ENCODE measurements at regions not wholly inside any gene's neighbourhood (a gene's known extent, or its start where the extent isn't known, plus 50 kb on each side); places are given as distances from the start of the nearest gene placed in this dataset.
"Not testable (repeated sequence)": the region's sequence is repeated elsewhere in the genome, so short reads cannot be mapped to it uniquely, and the experiment has no call there.

DNA sequence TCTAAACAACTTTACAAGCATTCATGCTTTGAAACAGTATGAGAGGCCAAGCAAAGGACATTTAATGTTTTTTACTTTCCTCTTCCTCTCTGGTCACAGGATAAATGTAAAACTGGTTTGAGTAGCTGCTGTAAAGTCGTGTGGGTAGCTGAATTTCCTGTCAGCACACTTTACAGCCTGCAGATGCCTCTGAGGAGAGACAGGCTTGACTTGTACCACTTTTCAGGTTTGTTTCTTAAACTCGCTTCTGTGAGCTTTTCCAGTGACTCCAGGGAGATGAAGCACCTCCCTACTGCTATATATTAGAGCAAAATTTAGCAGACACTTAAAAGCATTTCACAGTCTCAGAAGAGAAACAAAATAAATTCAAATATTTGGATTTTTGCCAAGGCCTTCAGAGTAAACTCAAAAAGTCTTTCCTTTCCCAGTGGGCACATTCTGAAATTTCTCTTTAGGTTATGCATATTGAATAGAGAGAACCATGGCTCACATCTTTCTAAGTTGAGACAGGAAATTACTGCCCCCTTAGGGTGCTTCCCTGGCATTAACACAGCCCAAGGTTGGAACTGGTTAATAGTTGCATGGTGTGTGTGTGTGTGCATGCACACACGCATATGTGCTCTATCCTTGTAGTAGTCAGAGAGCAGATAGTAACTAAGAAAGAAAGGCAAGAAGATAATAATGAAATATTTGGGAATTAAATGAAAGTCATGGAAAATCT, 557.3 kb upstream of the MIS18BP1 start:
- Mint-ChIP-seq H3K36me3 (ENCODE audit: insufficient read depth, unreplicated experiment) (no peaks in the 10 kb centered on the region), H3K4me3 (ENCODE audit: low read depth, unreplicated experiment) (no peak overlapping the region), H3K4me1 (ENCODE audit: low read depth, unreplicated experiment) (no peaks in the 10 kb centered on the region), H3K27ac (ENCODE audit: unreplicated experiment) (no peak overlapping the region), H3K27me3 (ENCODE audit: unreplicated experiment) (no peaks in the 10 kb centered on the region), H3K9me3 (ENCODE audit: low read depth, unreplicated experiment) (no peaks in the 10 kb centered on the region)
- CTCF ChIA-PET, result no interaction called here
- no TSS peak for BruUV-seq (replicated peaks)
- TF ChIP-seq CTCF (IDR thresholded peaks at IDR 0.05; ENCODE audit: unreplicated experiment), result no peak
- intact Hi-C loops (cut with micrococcal nuclease; ENCODE audit: unreplicated experiment), result loop anchor here (10.0 kb wide), 1 partner anchor 136 kb away; no protein-coding TSS in a partner anchor
- DNase-seq, result no peak

GRCh38 chr14:45807178-45807899, 554.3 kb upstream of the MIS18BP1 start:
- H3K36me3 Mint-ChIP-seq (ENCODE audit: insufficient read depth, unreplicated experiment), result no peaks in the 10 kb centered on the region
- intact Hi-C loops (cut with micrococcal nuclease; ENCODE audit: unreplicated experiment), result no loop called here
- CTCF ChIA-PET, result no interaction called here

DNA sequence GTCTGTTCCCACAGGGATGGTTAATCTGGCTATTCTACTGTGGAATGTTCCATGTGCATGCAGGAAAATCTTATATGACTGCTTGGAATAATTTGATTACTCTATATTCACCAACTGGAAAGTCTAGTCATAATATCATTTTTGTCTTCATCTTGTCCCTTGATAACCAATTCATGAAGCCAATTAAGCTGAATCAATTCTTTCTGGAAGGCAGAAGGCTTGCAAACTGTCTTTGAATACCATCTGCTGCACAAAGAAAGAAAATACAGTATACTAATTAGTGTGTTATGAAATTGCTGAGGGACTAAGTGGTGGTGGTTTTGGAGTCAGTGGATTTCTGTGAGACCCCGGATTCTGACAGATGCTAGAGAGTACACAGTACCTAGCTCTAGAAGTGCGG, 546.5 kb upstream of the MIS18BP1 start:
- CTCF ChIA-PET, result no interaction called here
- no peaks in the 10 kb centered on the region for H3K4me1 Mint-ChIP-seq (ENCODE audit: low read depth, unreplicated experiment)
- no TSS peak for BruUV-seq (replicated peaks)
- TF ChIP-seq CTCF (IDR thresholded peaks at IDR 0.05; ENCODE audit: unreplicated experiment), result no peak
- DNase-seq, result no peak
- H3K36me3 Mint-ChIP-seq (ENCODE audit: insufficient read depth, unreplicated experiment), result no peaks in the 10 kb centered on the region
- no peak overlapping the region for H3K4me3 Mint-ChIP-seq (ENCODE audit: low read depth, unreplicated experiment)
- H3K27ac Mint-ChIP-seq (ENCODE audit: unreplicated experiment), result no peak overlapping the region
- no peaks in the 10 kb centered on the region for H3K27me3 Mint-ChIP-seq (ENCODE audit: unreplicated experiment)
- peaks cover 6% of the 10 kb centered on the region for H3K9me3 Mint-ChIP-seq (ENCODE audit: low read depth, unreplicated experiment)
- intact Hi-C loops (cut with micrococcal nuclease; ENCODE audit: unreplicated experiment), result no loop called here

More at GRCh38 chr14:45807178-45807899, 554.3 kb upstream of the MIS18BP1 start:
- Mint-ChIP-seq H3K4me3 (ENCODE audit: low read depth, unreplicated experiment) (no peak overlapping the region), H3K4me1 (ENCODE audit: low read depth, unreplicated experiment) (no peaks in the 10 kb centered on the region), H3K9me3 (ENCODE audit: low read depth, unreplicated experiment) (peaks cover 2% of the 10 kb centered on the region), H3K27me3 (ENCODE audit: unreplicated experiment) (no peaks in the 10 kb centered on the region), H3K27ac (ENCODE audit: unreplicated experiment) (no peak overlapping the region)
- no TSS peak for BruUV-seq (replicated peaks)
- no peak for DNase-seq
- TF ChIP-seq CTCF (IDR thresholded peaks at IDR 0.05; ENCODE audit: unreplicated experiment), result no peak

- Mint-ChIP-seq H3K4me3 (ENCODE audit: low read depth, unreplicated experiment) (no peak overlapping the region), H3K27me3 (ENCODE audit: unreplicated experiment) (no peaks in the 10 kb centered on the region), H3K36me3 (ENCODE audit: insufficient read depth, unreplicated experiment) (no peaks in the 10 kb centered on the region), H3K9me3 (ENCODE audit: low read depth, unreplicated experiment) (peaks cover 6% of the 10 kb centered on the region), H3K27ac (ENCODE audit: unreplicated experiment) (no peak overlapping the region), H3K4me1 (ENCODE audit: low read depth, unreplicated experiment) (no peaks in the 10 kb centered on the region)
- no peak for DNase-seq
- intact Hi-C loops (cut with micrococcal nuclease; ENCODE audit: unreplicated experiment), result no loop called here
- CTCF ChIA-PET, result no interaction called here
- no TSS peak for BruUV-seq (replicated peaks)
- no peak for TF ChIP-seq CTCF (IDR thresholded peaks at IDR 0.05; ENCODE audit: unreplicated experiment)
These were observed 545.7 kb upstream of the MIS18BP1 start for GRCh38 chr14:45798659-45799058.

DNA sequence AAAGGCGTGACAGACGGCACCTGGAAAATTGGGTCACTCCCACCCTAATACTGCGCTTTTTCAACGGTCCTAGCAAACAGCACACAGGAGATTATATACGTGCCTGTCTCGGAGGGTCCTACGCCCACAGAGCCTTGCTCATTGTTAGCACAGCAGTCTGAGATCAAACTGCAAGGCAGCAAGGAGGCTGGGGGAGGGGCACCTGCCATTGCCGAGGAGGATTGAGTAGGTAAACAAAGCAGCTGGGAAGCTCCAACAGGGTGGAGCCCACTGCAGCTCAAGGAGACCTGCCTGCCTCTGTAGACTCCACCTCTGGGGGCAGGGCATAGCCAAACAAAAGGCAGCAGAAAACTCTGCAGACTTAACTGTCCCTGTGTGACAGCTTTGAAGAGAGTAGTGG, 543.0 kb upstream of the MIS18BP1 start:
- H3K27ac Mint-ChIP-seq (ENCODE audit: unreplicated experiment), result not testable (repeated sequence)

More for the DNA sequence above, 543.0 kb upstream of the MIS18BP1 start:
- H3K4me1 Mint-ChIP-seq (ENCODE audit: low read depth, unreplicated experiment); CTCF ChIA-PET; intact Hi-C loops (cut with micrococcal nuclease; ENCODE audit: unreplicated experiment); H3K27me3 Mint-ChIP-seq (ENCODE audit: unreplicated experiment); H3K36me3 Mint-ChIP-seq (ENCODE audit: insufficient read depth, unreplicated experiment); DNase-seq; H3K4me3 Mint-ChIP-seq (ENCODE audit: low read depth, unreplicated experiment); BruUV-seq (replicated peaks); H3K9me3 Mint-ChIP-seq (ENCODE audit: low read depth, unreplicated experiment): not testable (repeated sequence)

Data from Calu3 (cell line).